Limb (tissue), 2 donors: ENCODE measurements at regions not wholly inside any gene's neighbourhood (a gene's known extent, or its start where the extent isn't known, plus 50 kb on each side); places are given as distances from the start of the nearest gene placed in this dataset.
"Not testable (repeated sequence)": the region's sequence is repeated elsewhere in the genome, so short reads cannot be mapped to it uniquely, and the experiment has no call there.

ENCODE experiments used
- DNase-seq, 2 donors: peaks; one replicate each; pipeline ENCODE4 v3.0.0-alpha.2; 2016; ENCODE audit errors: extremely low spot score in 2 of 2

DNA sequence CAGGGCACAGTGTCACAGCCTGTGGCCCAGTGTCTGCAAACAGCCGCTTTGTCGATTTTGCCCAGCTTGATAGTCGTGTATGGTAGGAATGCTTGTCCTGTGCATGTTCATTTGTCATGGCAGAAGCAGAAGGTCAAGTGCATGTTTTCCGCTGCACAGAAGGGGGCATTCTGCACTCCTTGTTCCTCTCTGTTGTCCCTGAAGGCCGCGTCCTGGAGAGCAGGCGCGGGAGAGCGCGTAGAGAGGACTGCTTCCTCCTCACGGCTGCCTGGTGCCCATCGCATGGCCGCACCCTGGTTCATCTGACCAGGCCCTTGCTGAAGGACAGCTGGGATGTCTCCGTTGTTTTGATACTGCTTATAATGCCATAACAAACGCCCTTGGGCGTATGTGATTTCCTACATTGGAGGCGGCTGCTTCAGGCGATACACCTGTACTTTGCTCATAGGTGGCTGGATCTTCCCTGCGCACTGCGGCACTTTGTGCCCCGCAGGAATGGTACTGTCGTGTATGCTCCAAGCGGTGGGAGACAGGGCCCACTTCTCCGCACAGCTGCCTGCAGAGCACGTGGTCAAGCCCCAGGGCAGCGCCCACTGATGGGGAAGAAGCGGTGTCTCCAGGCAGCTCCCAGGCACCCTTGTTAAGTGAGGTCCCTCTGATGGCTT, 63.5 kb upstream of the LRPAP1 start:
- not testable (repeated sequence) for DNase-seq

- not testable (repeated sequence) for DNase-seq
Observed at GRCh38 chr4:3594751-3595150, 62.5 kb upstream of the LRPAP1 start.

DNA sequence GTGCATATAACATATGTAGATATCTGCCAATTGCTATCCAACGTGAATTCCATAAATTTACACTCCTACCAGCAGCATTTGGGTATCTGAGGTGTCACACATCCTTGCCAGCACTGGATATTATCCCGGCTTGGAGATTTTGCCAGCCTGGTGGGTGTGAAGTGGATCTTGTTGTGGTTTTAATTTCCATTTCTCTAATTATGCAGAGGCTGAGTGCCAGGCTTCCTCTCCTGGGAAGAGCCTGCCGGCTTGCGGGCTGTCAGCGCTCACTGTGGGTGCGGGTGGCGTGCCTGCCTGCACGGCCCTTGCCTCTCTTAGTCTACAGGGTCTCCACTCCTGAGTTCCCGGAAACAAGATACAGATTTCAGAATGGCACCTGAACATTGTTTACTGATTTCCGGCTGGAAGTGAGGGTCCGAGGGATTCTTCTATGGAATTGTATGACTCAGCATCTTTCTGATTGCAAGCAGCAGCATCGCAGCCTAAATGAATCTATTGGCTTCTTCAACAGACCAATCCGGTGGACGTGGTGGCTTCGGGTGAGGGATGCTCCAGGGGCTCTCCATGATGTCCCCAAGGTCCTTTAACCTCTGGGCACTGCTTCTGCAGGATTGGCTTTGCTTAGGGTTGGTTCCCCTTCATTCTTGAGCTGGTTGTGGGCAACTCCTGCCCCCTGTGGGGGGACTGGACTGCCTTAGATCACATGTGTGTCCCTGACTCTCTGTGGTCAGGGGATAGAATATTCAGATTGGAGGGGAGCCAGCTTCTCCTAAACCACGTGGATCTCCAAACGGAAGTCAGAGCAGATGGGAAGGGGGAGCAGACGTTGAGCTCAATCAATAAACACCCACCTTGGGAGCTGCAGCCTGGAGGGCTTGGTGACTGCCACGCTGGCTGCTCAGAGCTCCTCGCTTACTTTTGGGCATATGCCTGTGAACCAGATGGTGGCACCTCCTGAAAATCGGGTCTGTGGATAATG, 58.0 kb upstream of the LRPAP1 start:
- not testable (repeated sequence) for DNase-seq

GRCh38 chr4:3589379-3589778, 57.2 kb upstream of the LRPAP1 start:
- DNase-seq: not testable (repeated sequence)

DNA sequence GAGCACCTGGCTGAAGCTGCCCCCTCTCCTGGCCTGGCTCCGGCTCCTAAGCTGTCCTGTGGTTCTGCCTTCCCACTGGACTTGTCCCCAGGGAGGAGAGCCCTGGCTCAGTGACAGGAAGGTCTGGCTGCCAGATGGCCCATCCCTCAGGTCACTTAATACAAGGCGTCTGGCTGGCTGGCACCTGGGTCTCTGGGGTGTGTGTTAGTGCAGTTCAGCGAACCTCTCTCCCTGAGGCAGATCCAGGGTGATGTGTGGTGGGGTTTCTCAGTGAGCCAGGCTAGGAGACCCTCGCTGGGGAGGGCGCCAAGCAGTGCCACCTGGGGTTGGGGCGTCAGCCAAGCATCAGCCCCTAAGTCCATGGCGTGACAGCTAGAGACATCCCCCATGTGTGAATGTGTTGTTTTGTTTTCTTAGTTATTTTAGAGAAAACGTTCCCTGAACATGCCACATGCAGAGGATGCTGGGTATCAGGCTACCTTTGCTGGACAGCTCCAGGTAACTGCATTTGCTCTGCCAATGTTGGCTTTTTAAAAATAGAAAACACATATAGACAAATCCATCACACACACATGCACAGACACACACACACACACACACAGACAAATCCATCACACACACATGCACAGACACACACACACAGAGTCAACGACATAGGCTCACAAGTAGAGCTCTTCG, 56.4 kb upstream of the LRPAP1 start:
- DNase-seq: not testable (repeated sequence)

GRCh38 chr4:3586596-3586995, 54.4 kb upstream of the LRPAP1 start:
- not testable (repeated sequence) for DNase-seq

- not testable (repeated sequence) for DNase-seq
Observed at GRCh38 chr4:3585567-3585966, 53.3 kb upstream of the LRPAP1 start.

DNA sequence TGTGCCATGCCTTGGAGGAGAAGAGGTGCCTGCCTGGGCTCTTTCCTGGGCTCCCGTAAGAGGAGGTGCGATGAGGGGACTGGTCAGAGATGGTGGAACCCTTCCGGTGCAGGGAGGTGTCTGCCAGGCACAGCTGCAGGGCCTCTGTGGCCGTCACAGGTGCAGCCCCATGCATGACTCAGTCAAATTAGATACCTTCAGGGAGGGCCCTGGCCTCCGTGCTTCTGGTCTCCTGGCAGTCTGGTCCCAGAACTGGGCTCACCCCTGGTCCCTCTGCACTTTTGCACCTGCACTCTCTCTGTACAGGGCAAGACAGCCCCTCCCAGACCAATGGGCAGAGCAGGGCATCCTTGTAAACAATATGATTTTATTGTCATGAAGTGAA, 49.9 kb upstream of the LRPAP1 start:
- DNase-seq: no peak
